ENCODE measurements at regions not wholly inside any gene's neighbourhood (a gene's known extent, or its start where the extent isn't known, plus 50 kb on each side); places are given as distances from the start of the nearest gene placed in this dataset.

GRCh38 chr13:106036870-106037269 lies 498.6 kb downstream of the EFNB2 start:
- ATAC-seq (ENCODE audit: insufficient read depth, low read depth) (no peak), DNase-seq (no peak)
- H3K4me1 ChIP-seq (ENCODE audit: insufficient read depth, low read length), result no peaks in the 10 kb centered on the region
- no peak overlapping the region for H3K27ac ChIP-seq (ENCODE audit: low read length)
- H3K79me2 ChIP-seq (ENCODE audit: insufficient read depth, low read length), result no peaks in the 10 kb centered on the region
- TF ChIP-seq EZH2 (IDR thresholded peaks at IDR 0.05; ENCODE audit: borderline replicate concordance, low read depth, low read length, severe bottlenecking) (no peak), CTCF (IDR thresholded peaks at IDR 0.05; ENCODE audit: borderline replicate concordance, extremely low read depth, low read length, poor library complexity, severe bottlenecking) (no peak)
- H3K9ac ChIP-seq (ENCODE audit: low read depth, low read length), result no peak overlapping the region
- no peaks in the 10 kb centered on the region for H3K36me3 ChIP-seq (ENCODE audit: insufficient read depth, low read length)
- no peaks in the 10 kb centered on the region for H3K9me3 ChIP-seq (ENCODE audit: insufficient read depth, low read length, severe bottlenecking)
- H3K27me3 ChIP-seq (ENCODE audit: insufficient read depth, low read length, poor library complexity), result no peaks in the 10 kb centered on the region
- H4K20me1 ChIP-seq (ENCODE audit: insufficient read depth, low read length), result no peaks in the 10 kb centered on the region
- no peak overlapping the region for H3K4me3 ChIP-seq (ENCODE audit: low read depth in 1 of 2, low read length in 2 of 2)
- no peak overlapping the region for H3K4me2 ChIP-seq (ENCODE audit: insufficient read depth, low read length)
- no peak overlapping the region for H2AFZ ChIP-seq (ENCODE audit: low read depth, low read length)

GRCh38 chr13:106034201-106034600 lies 501.3 kb downstream of the EFNB2 start:
- Histone ChIP-seq H3K4me1 (ENCODE audit: insufficient read depth, low read length) (no peaks in the 10 kb centered on the region), H3K27ac (ENCODE audit: low read length) (no peak overlapping the region), H3K79me2 (ENCODE audit: insufficient read depth, low read length) (no peaks in the 10 kb centered on the region), H4K20me1 (ENCODE audit: insufficient read depth, low read length) (no peaks in the 10 kb centered on the region), H3K4me3 (ENCODE audit: low read depth in 1 of 2, low read length in 2 of 2) (no peak overlapping the region), H3K9ac (ENCODE audit: low read depth, low read length) (no peak overlapping the region), H3K9me3 (ENCODE audit: insufficient read depth, low read length, severe bottlenecking) (no peaks in the 10 kb centered on the region), H3K4me2 (ENCODE audit: insufficient read depth, low read length) (no peak overlapping the region), H2AFZ (ENCODE audit: low read depth, low read length) (no peak overlapping the region), H3K36me3 (ENCODE audit: insufficient read depth, low read length) (no peaks in the 10 kb centered on the region), H3K27me3 (ENCODE audit: insufficient read depth, low read length, poor library complexity) (no peaks in the 10 kb centered on the region)
- TF ChIP-seq EZH2 (IDR thresholded peaks at IDR 0.05; ENCODE audit: borderline replicate concordance, low read depth, low read length, severe bottlenecking) (no peak), CTCF (IDR thresholded peaks at IDR 0.05; ENCODE audit: borderline replicate concordance, extremely low read depth, low read length, poor library complexity, severe bottlenecking) (no peak)
- no peak for DNase-seq
- ATAC-seq (ENCODE audit: insufficient read depth, low read depth), result no peak

- Histone ChIP-seq H2AFZ (ENCODE audit: low read depth, low read length) (no peak overlapping the region), H3K4me1 (ENCODE audit: insufficient read depth, low read length) (no peaks in the 10 kb centered on the region), H4K20me1 (ENCODE audit: insufficient read depth, low read length) (no peaks in the 10 kb centered on the region), H3K4me3 (ENCODE audit: low read depth in 1 of 2, low read length in 2 of 2) (no peak overlapping the region), H3K27ac (ENCODE audit: low read length) (no peak overlapping the region), H3K4me2 (ENCODE audit: insufficient read depth, low read length) (no peak overlapping the region), H3K9ac (ENCODE audit: low read depth, low read length) (no peak overlapping the region), H3K27me3 (ENCODE audit: insufficient read depth, low read length, poor library complexity) (no peaks in the 10 kb centered on the region), H3K79me2 (ENCODE audit: insufficient read depth, low read length) (no peaks in the 10 kb centered on the region), H3K9me3 (ENCODE audit: insufficient read depth, low read length, severe bottlenecking) (no peaks in the 10 kb centered on the region), H3K36me3 (ENCODE audit: insufficient read depth, low read length) (no peaks in the 10 kb centered on the region)
- TF ChIP-seq CTCF (IDR thresholded peaks at IDR 0.05; ENCODE audit: borderline replicate concordance, extremely low read depth, low read length, poor library complexity, severe bottlenecking) (no peak), EZH2 (IDR thresholded peaks at IDR 0.05; ENCODE audit: borderline replicate concordance, low read depth, low read length, severe bottlenecking) (no peak)
- ATAC-seq (ENCODE audit: insufficient read depth, low read depth) (no peak; the same call in 2 of the 3 replicates), DNase-seq (no peak)
Measured at GRCh38 chr13:106033659-106034058, 501.8 kb downstream of the EFNB2 start.

- no peaks in the 10 kb centered on the region for H3K36me3 ChIP-seq (ENCODE audit: insufficient read depth, low read length)
- no peak for TF ChIP-seq EZH2 (IDR thresholded peaks at IDR 0.05; ENCODE audit: borderline replicate concordance, low read depth, low read length, severe bottlenecking)
- no peak for TF ChIP-seq CTCF (IDR thresholded peaks at IDR 0.05; ENCODE audit: borderline replicate concordance, extremely low read depth, low read length, poor library complexity, severe bottlenecking)
- H3K4me3 ChIP-seq (ENCODE audit: low read depth in 1 of 2, low read length in 2 of 2), result no peak overlapping the region
- no peaks in the 10 kb centered on the region for H3K4me1 ChIP-seq (ENCODE audit: insufficient read depth, low read length)
- no peak overlapping the region for H3K27ac ChIP-seq (ENCODE audit: low read length)
- H2AFZ ChIP-seq (ENCODE audit: low read depth, low read length), result no peak overlapping the region
- no peak overlapping the region for H3K4me2 ChIP-seq (ENCODE audit: insufficient read depth, low read length)
- H3K79me2 ChIP-seq (ENCODE audit: insufficient read depth, low read length), result no peaks in the 10 kb centered on the region
- H4K20me1 ChIP-seq (ENCODE audit: insufficient read depth, low read length), result no peaks in the 10 kb centered on the region
- no peaks in the 10 kb centered on the region for H3K9me3 ChIP-seq (ENCODE audit: insufficient read depth, low read length, severe bottlenecking)
- DNase-seq (no peak), ATAC-seq (ENCODE audit: insufficient read depth, low read depth) (no peak)
- no peak overlapping the region for H3K9ac ChIP-seq (ENCODE audit: low read depth, low read length)
- H3K27me3 ChIP-seq (ENCODE audit: insufficient read depth, low read length, poor library complexity), result no peaks in the 10 kb centered on the region
Measured at GRCh38 chr13:106032441-106032840, 503.0 kb downstream of the EFNB2 start.
